Fibroblast of lung (primary cell): ENCODE measurements at regions not wholly inside any gene's neighbourhood (a gene's known extent, or its start where the extent isn't known, plus 50 kb on each side); places are given as distances from the start of the nearest gene placed in this dataset.

ENCODE experiments used
- DNase-seq, 2 donors: peaks; one replicate each; pipeline versions ENCODE4 v3.0.0 to v3.0.0-alpha.2; 2010; ENCODE audit warnings: low read depth in 2 of 2
- H2AFZ ChIP-seq: 2 replicates; pipeline ENCODE4 v1.5.1; 2012; ENCODE audit warnings: low read length, control low read depth, inconsistent platforms
- H3K27ac ChIP-seq: 2 replicates; pipeline ENCODE4 v1.5.1; 2011; ENCODE audit warnings: low read length, control low read depth; ENCODE audit not compliant: insufficient read depth
- H3K27me3 ChIP-seq: 2 replicates; pipeline ENCODE4 v1.5.1; 2011; ENCODE audit warnings: mild to moderate bottlenecking, low read length; ENCODE audit not compliant: control insufficient read depth, insufficient read depth
- H3K36me3 ChIP-seq: 2 replicates; pipeline ENCODE4 v1.5.1; 2011; ENCODE audit warnings: low read length; ENCODE audit not compliant: control insufficient read depth, insufficient read depth
- H3K4me1 ChIP-seq: 2 replicates; pipeline ENCODE4 v1.5.1; 2011; ENCODE audit warnings: low read length; ENCODE audit not compliant: control insufficient read depth, insufficient read depth; ENCODE audit errors: extremely low read depth
- H3K4me2 ChIP-seq: 2 replicates; pipeline ENCODE4 v1.5.1; 2011; ENCODE audit warnings: low read length, control low read depth; ENCODE audit not compliant: insufficient read depth; ENCODE audit errors: extremely low read depth
- H3K4me3 ChIP-seq, 4 experiments: fragments of 200-600 bp in 1 of 4; sonication (generic) in 1 of 4; replicated peaks in 1 of 4; 2 replicates each; pipeline ENCODE4 v1.5.1; 2011 to 2016; ENCODE audit warnings: low read length in 4 of 4, low read depth in 3 of 4, mild to moderate bottlenecking in 3 of 4, control low read depth in 2 of 4, inconsistent platforms in 1 of 4, mixed read lengths in 1 of 4; ENCODE audit not compliant: insufficient read depth in 1 of 4; ENCODE audit errors: control extremely low read depth in 1 of 4
- H3K79me2 ChIP-seq: 2 replicates; pipeline ENCODE4 v1.5.1; 2012; ENCODE audit warnings: mild to moderate bottlenecking, low read length, inconsistent platforms; ENCODE audit not compliant: control insufficient read depth, insufficient read depth
- H3K9ac ChIP-seq: 2 replicates; pipeline ENCODE4 v1.5.1; 2011; ENCODE audit warnings: mild to moderate bottlenecking, low read length, control low read depth; ENCODE audit not compliant: insufficient read depth
- H3K9me3 ChIP-seq: 2 replicates; pipeline ENCODE4 v1.5.1; 2012; ENCODE audit warnings: low read depth, low read length; ENCODE audit not compliant: control insufficient read depth, insufficient read depth
- H4K20me1 ChIP-seq: 2 replicates; pipeline ENCODE4 v1.5.1; 2011; ENCODE audit warnings: low read length; ENCODE audit not compliant: control insufficient read depth, insufficient read depth; ENCODE audit errors: extremely low read depth
- EZH2 ChIP-seq: IDR thresholded peaks from 2 replicates; pipeline ENCODE4 v1.5.1; 2012; ENCODE audit warnings: low read length, control low read depth, mild to moderate bottlenecking; ENCODE audit errors: missing control alignments
- TF ChIP-seq, protein P1 (sequence below), 2 donors: IDR thresholded peaks in 1 of 2; conservative IDR thresholded peaks in 1 of 2; 1 replicate in 1 of 2; 2 replicates in 1 of 2; pipeline ENCODE4 v1.5.1; 2011 to 2012; ENCODE audit warnings: low read length in 2 of 2, control low read depth in 1 of 2, inconsistent platforms in 1 of 2, low read depth in 1 of 2, mild to moderate bottlenecking in 1 of 2

DNA sequence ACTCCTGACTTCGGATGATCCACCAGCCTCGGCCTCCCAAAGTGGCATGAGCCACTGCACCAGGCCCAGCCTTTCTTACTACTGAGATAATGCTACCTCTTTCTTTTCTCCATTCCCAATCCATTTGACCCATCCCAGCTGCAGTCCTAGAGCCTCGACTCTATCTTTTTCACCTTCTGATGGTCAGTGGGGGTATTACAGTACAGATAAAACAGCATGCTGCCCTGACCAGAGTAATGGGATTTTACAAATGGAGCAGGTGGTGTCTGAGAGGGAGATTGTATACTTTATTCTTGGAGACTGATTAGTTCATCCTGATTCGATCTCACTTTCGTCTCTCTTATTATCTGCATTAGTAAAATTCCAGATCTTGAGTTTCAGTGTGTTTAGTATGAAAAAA, 238.6 kb upstream of the TNP1 start:
- no peaks in the 10 kb centered on the region for H4K20me1 ChIP-seq
- no peaks in the 10 kb centered on the region for H3K79me2 ChIP-seq
- H2AFZ ChIP-seq: no peak overlapping the region
- H3K27me3 ChIP-seq: peaks cover 2% of the 10 kb centered on the region
- no peak overlapping the region for H3K9ac ChIP-seq
- no peaks in the 10 kb centered on the region for H3K9me3 ChIP-seq
- H3K4me1 ChIP-seq: no peaks in the 10 kb centered on the region
- no peak for TF ChIP-seq EZH2
- TF ChIP-seq, protein P1, sequence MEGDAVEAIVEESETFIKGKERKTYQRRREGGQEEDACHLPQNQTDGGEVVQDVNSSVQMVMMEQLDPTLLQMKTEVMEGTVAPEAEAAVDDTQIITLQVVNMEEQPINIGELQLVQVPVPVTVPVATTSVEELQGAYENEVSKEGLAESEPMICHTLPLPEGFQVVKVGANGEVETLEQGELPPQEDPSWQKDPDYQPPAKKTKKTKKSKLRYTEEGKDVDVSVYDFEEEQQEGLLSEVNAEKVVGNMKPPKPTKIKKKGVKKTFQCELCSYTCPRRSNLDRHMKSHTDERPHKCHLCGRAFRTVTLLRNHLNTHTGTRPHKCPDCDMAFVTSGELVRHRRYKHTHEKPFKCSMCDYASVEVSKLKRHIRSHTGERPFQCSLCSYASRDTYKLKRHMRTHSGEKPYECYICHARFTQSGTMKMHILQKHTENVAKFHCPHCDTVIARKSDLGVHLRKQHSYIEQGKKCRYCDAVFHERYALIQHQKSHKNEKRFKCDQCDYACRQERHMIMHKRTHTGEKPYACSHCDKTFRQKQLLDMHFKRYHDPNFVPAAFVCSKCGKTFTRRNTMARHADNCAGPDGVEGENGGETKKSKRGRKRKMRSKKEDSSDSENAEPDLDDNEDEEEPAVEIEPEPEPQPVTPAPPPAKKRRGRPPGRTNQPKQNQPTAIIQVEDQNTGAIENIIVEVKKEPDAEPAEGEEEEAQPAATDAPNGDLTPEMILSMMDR (conservative IDR thresholded peaks at IDR 0.05 in 1 of 2, IDR thresholded peaks at IDR 0.05 in 1 of 2; ENCODE audit: low read depth in 1 of 2, low read length in 2 of 2): no peak
- no peak for DNase-seq
- H3K27ac ChIP-seq: no peak overlapping the region
- H3K4me2 ChIP-seq: no peak overlapping the region
- no peaks in the 10 kb centered on the region for H3K36me3 ChIP-seq
- no peak overlapping the region for H3K4me3 ChIP-seq

DNA sequence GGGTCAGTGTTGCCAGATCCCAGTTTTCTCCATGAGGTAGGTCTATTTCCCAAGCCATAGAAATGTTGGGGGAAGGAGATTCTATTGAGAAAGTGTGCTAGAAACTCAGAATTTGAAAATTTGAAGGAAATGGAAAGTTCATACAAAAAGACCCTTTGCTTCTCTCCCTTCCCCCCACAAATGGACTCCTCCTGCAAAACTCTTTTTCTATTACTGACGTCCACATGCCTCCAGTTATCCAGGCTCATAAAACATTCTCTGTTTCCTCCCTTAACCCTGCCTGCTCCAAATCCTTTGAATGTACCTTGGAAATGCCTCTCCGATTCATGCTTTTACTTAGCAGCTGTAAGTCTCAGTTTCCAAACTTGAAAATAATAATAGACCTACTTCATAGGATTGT, 237.5 kb upstream of the TNP1 start:
- Histone ChIP-seq H3K79me2 (no peaks in the 10 kb centered on the region), H3K27ac (no peak overlapping the region), H3K9ac (no peak overlapping the region), H2AFZ (no peak overlapping the region), H3K4me3 (no peak overlapping the region), H3K27me3 (peaks cover 2% of the 10 kb centered on the region), H3K36me3 (no peaks in the 10 kb centered on the region), H3K4me1 (no peaks in the 10 kb centered on the region), H3K4me2 (no peak overlapping the region), H3K9me3 (no peaks in the 10 kb centered on the region), H4K20me1 (no peaks in the 10 kb centered on the region)
- no peak for DNase-seq
- TF ChIP-seq, protein P1 (conservative IDR thresholded peaks at IDR 0.05 in 1 of 2, IDR thresholded peaks at IDR 0.05 in 1 of 2; ENCODE audit: low read depth in 1 of 2, low read length in 2 of 2): no peak
- no peak for TF ChIP-seq EZH2

DNA sequence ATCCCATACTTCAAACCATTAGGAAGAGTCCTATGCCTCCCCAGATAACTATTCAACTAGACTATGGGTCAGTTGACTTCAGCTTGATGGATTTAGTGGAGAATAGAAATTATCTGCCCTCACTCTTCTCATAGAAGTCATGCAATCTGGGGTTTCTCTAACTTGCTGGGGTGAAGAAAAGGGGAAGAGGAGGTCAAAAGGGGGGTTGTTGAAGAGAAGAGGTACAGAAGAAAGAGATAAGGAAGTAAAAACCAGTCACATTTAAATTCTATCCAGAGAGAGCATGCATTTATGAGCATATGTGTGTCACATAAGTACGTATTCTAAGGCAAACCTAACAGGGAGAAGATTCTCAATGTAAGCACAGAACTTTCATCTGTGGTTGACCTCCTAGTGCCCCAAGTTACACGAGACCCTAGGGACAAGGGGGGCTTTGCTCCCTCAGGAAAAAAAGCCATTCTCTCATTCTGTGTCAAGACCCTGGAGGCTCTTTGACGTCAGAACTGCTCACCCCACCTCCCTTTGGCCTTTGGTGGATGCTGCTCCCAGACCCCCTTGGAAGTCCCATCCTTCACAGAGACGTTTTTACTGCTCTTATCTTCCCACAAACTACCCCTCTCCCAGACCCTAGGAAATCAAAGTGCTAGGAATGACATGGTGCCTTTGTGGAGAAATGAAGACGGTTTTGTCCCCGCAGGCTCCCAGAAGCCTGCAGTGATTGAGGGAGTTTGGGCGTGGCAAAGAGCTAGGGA, 236.8 kb upstream of the TNP1 start:
- TF ChIP-seq, protein P1 (conservative IDR thresholded peaks at IDR 0.05 in 1 of 2, IDR thresholded peaks at IDR 0.05 in 1 of 2; ENCODE audit: low read depth in 1 of 2, low read length in 2 of 2): no peak
- TF ChIP-seq EZH2: no peak
- no peaks in the 10 kb centered on the region for H3K79me2 ChIP-seq

More for the DNA sequence above, 236.8 kb upstream of the TNP1 start:
- H3K4me3 ChIP-seq: no peak overlapping the region
- no peak overlapping the region for H3K4me2 ChIP-seq
- no peak for DNase-seq
- H4K20me1 ChIP-seq: no peaks in the 10 kb centered on the region
- peaks cover 2% of the 10 kb centered on the region for H3K27me3 ChIP-seq
- no peak overlapping the region for H3K9ac ChIP-seq
- H2AFZ ChIP-seq: no peak overlapping the region
- no peaks in the 10 kb centered on the region for H3K36me3 ChIP-seq
- no peaks in the 10 kb centered on the region for H3K4me1 ChIP-seq
- H3K9me3 ChIP-seq: no peaks in the 10 kb centered on the region
- no peak overlapping the region for H3K27ac ChIP-seq
